Stomach (tissue), 4 donors: ENCODE measurements at regions not wholly inside any gene's neighbourhood (a gene's known extent, or its start where the extent isn't known, plus 50 kb on each side); places are given as distances from the start of the nearest gene placed in this dataset.

ENCODE experiments used
- CTCF ChIP-seq, 7 experiments: fragments of 450-650 bp in 4 of 7; fragments of 200-600 bp in 3 of 7; sonication (generic) in 3 of 7; IDR thresholded peaks; one replicate each; pipeline ENCODE4 v1.5.1; 2016 to 2019; ENCODE audit warnings: antibody characterized with exemption in 7 of 7, control low read depth in 2 of 7, mild to moderate bottlenecking in 1 of 7
- POLR2A ChIP-seq, 4 donors: fragments of 450-650 bp; IDR thresholded peaks; one replicate each; pipeline ENCODE4 v1.6.1; 2016; ENCODE audit warnings: antibody characterized with exemption in 4 of 4, control low read depth in 2 of 4, mild to moderate bottlenecking in 1 of 4, moderate library complexity in 1 of 4

GRCh38 chr2:224111576-224111975, 72.5 kb upstream of the SERPINE2 start:
- TF ChIP-seq POLR2A (IDR thresholded peaks at IDR 0.05) (no peak), CTCF (IDR thresholded peaks at IDR 0.05) (no peak)
